BE2C (cell line): ENCODE measurements at regions not wholly inside any gene's neighbourhood (a gene's known extent, or its start where the extent isn't known, plus 50 kb on each side); places are given as distances from the start of the nearest gene placed in this dataset.

Experiments
- DNase-seq: peaks from one replicate; pipeline ENCODE4 v3.0.0-alpha.2; 2020
- H3K27me3 ChIP-seq: fragments of 250-450 bp; sonication (Bioruptor Pico); 2 replicates; pipeline ENCODE4 v1.5.1; 2020; ENCODE audit warnings: mild to moderate bottlenecking
- H3K36me3 ChIP-seq: fragments of 250-450 bp; sonication (Bioruptor Pico); 2 replicates; pipeline ENCODE4 v1.5.1; 2020; ENCODE audit warnings: mild to moderate bottlenecking
- H3K4me1 ChIP-seq: fragments of 250-450 bp; sonication (Bioruptor Pico); 2 replicates; pipeline ENCODE4 v1.5.1; 2020
- H3K4me3 ChIP-seq: 2 replicates; pipeline ENCODE4 v1.5.1; 2011; ENCODE audit warnings: low read depth, low read length
- H3K9me3 ChIP-seq: fragments of 250-450 bp; sonication (Bioruptor Pico); 2 replicates; pipeline ENCODE4 v1.5.1; 2020
- CTCF ChIP-seq: IDR thresholded peaks from 2 replicates; pipeline ENCODE4 v1.5.1; 2012; ENCODE audit warnings: mild to moderate bottlenecking, low read depth, low read length

- H3K27me3 ChIP-seq = no peaks in the 10 kb centered on the region
- H3K4me1 ChIP-seq = no peaks in the 10 kb centered on the region
- no peak for DNase-seq
- no peak for TF ChIP-seq CTCF
- H3K36me3 ChIP-seq = no peaks in the 10 kb centered on the region
- H3K9me3 ChIP-seq = no peaks in the 10 kb centered on the region
- no peak overlapping the region for H3K4me3 ChIP-seq
Measured at GRCh38 chr14:85333841-85334240, 196.1 kb upstream of the FLRT2 start.

GRCh38 chr14:85334316-85334715 lies 195.6 kb upstream of the FLRT2 start:
- H3K4me3 ChIP-seq = no peak overlapping the region
- H3K9me3 ChIP-seq = no peaks in the 10 kb centered on the region; the same call in 1 of the 2 replicates
- no peak for TF ChIP-seq CTCF
- H3K27me3 ChIP-seq = no peaks in the 10 kb centered on the region
- no peaks in the 10 kb centered on the region for H3K4me1 ChIP-seq
- no peak for DNase-seq
- no peaks in the 10 kb centered on the region for H3K36me3 ChIP-seq

GRCh38 chr14:85336257-85336656 lies 193.7 kb upstream of the FLRT2 start:
- H3K27me3 ChIP-seq = no peaks in the 10 kb centered on the region
- H3K36me3 ChIP-seq = no peaks in the 10 kb centered on the region
- H3K4me3 ChIP-seq = no peak overlapping the region
- H3K9me3 ChIP-seq = no peaks in the 10 kb centered on the region; the same call in 1 of the 2 replicates
- no peaks in the 10 kb centered on the region for H3K4me1 ChIP-seq
- TF ChIP-seq CTCF = no peak
- no peak for DNase-seq

GRCh38 chr14:85336817-85337216 lies 193.1 kb upstream of the FLRT2 start:
- TF ChIP-seq CTCF = no peak

DNA sequence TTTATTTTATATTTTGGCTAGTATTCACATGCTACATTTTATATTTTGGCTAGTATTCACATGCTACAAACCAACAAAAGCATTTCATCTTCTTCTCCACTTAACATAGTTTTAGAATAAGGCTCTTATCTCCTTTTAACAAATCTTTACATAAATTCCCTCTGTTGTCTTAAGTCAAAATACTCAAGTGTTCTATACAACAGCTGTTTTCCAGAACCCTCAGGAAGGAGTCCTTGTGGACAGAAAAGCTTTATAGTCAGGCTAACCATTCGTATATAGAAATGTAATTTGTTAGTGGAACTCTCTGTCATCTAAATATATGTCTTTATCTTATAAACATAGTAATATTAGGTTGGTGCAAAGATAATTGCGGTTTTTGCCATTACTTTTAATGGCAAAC lies 191.0 kb upstream of the FLRT2 start:
- no peak overlapping the region for H3K4me3 ChIP-seq
- no peaks in the 10 kb centered on the region; the same call in 1 of the 2 replicates for H3K9me3 ChIP-seq
- no peak for TF ChIP-seq CTCF
- H3K36me3 ChIP-seq = no peaks in the 10 kb centered on the region
- H3K4me1 ChIP-seq = no peaks in the 10 kb centered on the region
- H3K27me3 ChIP-seq = no peaks in the 10 kb centered on the region
- no peak for DNase-seq

More at GRCh38 chr14:85336817-85337216, 193.1 kb upstream of the FLRT2 start:
- no peaks in the 10 kb centered on the region for H3K27me3 ChIP-seq
- no peaks in the 10 kb centered on the region for H3K4me1 ChIP-seq
- no peaks in the 10 kb centered on the region for H3K36me3 ChIP-seq
- H3K4me3 ChIP-seq = no peak overlapping the region
- no peak for DNase-seq
- no peaks in the 10 kb centered on the region; the same call in 1 of the 2 replicates for H3K9me3 ChIP-seq

GRCh38 chr14:85342858-85343607 lies 186.9 kb upstream of the FLRT2 start:
- no peak for TF ChIP-seq CTCF
- Histone ChIP-seq H3K9me3 (no peaks in the 10 kb centered on the region; the same call in 1 of the 2 replicates), H3K4me1 (no peaks in the 10 kb centered on the region), H3K36me3 (no peaks in the 10 kb centered on the region), H3K27me3 (no peaks in the 10 kb centered on the region), H3K4me3 (no peak overlapping the region)
- DNase-seq = no peak
